NCI-H1092 (cell line): ENCODE measurements at regions not wholly inside any gene's neighbourhood (a gene's known extent, or its start where the extent isn't known, plus 50 kb on each side); places are given as distances from the start of the nearest gene placed in this dataset.

Experiments used
- DNase-seq: peaks from one replicate; lab custom pipeline; 2025; lab: John Stamatoyannopoulos, UW

DNA sequence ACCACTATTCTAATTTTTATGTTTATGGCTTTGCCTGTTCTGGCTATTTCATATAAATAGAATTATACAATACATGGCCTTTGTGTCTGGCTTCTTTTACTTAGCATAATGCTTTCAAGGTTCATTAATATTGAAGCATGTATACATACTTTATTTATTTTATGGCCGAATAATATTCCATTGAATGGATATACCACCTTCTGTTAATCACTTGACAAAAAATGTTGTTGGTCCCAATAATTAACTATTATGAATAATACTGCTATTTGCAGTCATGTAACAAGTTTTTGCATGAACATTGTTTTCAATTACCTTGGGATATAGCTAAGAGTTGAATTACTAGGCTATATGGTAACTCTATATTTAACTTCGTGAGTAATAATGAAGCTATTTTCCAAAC, 767.5 kb downstream of the INHBA start:
- no peak for DNase-seq

DNA sequence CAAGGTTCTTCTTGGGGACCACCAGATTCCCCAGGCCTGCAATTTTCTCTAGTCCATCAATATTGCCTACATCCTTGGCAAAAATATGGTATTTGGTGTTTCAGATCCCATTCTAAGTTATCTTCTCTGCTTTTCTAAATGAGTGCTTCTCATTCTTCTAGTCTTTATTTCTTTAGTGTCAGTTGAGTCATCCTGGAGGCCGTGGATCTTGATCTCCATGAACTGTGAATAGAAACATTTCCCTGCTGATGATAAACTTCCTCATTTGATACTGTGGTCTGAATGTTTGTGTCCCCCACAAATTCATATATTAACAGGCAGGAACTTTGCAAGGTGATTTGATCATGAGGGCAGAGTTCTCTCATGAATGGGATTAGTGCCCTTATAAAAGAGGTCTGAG, 779.3 kb downstream of the INHBA start:
- no peak for DNase-seq

DNA sequence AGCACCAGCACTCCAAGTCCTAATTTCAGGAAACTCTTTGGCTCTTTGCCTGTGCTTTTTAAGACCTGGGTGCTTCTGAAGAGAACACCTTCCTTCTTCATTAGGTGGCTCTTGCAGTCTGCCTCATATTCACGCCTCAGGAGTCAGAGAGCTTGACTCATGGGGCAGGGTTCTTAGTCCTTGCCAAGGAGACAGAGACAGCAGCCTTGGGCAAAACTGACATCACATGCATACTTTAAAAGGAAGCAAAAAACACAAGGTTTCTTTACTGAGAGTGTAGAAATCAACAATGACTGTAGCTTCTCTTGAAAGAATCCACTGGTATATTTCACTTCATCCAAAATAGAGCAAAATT, 780.6 kb downstream of the INHBA start:
- DNase-seq = no peak

DNA sequence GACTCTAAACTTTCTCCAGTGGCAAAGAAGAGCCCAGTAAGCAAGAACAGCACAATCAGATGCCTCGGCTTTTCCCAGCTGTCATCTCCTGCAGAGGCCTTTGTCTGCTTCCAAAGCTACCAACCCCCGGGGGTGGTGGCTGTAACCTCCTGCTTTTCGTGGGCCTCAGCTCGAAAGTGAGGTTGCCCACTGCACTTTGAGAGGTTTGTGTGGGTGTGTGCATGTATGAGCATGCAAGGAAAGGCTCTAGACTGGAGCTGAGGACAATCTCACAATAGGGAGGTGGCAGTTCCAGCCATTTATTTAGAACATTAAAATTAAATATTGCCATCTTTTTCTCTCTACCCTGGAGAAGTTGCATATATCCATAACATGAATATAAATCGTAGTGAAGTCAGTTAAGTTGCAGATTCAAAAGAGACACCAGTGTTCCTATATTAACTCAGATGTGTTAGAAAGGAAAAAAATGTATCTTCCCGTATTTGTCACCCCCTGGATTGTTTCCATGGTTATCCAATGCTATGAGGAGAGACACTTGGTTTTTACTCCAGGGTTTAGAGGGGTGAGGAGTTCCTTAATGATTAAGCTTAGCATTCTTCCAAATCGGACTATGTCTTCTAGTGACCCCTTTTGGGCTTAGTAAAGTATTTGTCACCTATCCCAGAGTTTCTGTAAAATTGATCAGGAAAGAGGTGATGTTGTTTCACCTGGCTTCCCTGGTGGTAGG, 781.1 kb downstream of the INHBA start:
- DNase-seq = no peak

DNA sequence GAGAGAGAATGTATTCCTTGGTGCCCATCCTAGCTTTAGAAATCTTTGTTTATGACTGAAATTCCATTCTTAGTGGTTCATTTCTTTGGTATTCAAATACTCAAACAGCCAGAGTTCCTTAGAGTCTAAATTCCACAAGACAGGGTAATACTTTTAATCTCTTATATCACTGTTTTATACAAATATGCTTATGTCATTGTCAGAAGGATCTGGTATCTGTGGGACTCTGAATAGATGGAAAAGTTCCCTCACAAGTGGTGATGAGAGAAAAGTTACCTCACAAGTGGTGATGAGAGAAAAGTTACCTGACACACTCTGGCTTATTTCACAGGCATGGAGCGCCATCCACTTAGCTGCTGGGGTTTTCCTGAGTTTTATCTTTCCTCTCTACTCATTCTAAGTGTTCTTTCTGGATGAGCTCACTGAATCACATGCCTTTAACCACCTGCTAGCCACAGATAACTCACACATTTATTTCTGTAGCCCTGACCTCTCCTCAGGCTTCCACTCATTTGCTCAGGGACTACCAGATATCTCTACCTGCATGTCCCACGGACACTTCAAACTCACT, 784.0 kb downstream of the SUGCT start:
- no peak for DNase-seq

DNA sequence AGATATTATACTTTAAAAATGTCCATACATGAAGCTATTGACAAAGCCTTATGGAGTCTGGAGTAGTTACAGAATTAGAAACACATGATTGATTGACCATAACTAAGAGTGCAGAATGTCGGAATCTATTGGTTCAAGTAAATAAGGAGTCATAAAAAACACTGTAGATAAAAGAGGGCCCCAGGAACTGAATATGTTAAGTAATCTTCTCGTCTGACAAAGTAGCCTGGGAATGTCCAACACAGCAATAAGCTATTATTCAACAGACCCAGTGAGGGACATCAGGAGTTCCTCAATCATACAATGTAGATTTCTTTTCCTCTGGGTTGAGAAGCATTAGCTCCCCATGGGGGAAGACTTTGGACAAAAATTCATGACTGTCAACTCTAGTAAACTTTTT, 782.0 kb downstream of the SUGCT start:
- DNase-seq = no peak

DNA sequence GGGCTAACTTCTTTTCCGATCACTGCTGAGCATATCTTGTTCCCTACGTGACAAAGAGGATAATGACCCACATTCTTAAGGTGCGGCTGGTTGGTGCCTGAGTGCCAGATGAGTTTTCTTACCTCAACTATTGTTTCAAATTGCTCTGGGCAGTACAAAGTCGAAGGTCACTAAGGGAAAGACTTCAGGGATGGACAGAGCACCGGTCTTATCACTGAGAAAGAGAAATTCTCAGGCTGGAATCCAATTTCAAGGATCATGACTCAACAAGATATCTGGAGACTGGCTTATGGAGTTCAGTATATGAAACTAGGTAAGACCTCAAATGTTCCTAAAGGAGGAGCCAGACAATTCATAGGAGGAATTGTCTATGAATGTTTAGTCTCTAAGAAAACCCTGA, 780.3 kb downstream of the SUGCT start:
- DNase-seq = no peak
